ENCODE measurements at regions not wholly inside any gene's neighbourhood (a gene's known extent, or its start where the extent isn't known, plus 50 kb on each side); places are given as distances from the start of the nearest gene placed in this dataset.

DNA sequence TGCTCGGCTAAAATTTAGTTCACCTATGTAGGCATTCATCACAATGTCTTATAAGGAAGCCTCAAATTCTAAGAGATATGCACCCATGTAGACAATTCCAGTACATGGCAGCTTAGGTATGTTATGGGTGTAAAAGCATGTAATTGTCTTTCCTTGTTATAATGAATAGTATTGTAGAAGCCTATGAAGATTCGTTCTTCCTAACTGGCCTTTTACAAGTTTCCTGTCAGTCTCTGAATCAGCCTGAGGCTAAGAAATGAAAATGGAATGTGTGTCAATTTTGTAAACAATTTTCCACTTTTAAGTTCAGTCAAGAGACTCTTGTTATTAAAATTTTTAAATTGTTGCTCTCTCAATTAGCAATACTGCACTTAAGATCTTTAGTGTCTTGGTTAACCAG lies 189.9 kb upstream of the GALNT5 start:
- DNase-seq: no peak

DNA sequence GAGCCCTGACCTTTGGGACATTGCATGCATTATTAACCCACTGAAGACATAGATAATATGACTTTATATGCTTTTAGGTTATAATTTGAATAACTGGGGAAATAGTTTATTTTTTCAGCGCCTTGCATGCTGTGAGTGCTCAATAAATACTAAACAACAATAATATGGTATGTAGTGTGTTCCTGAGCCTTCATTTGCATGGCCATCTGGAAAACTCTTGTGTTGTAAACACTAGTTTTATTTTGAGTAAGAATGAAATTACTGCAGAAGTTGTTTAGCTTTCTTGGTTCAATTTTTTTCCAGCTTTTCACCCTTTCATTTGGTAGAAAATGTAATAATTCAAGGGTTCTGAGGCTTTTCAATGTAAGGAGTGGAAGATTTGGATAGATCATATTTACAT lies 189.3 kb upstream of the GALNT5 start:
- DNase-seq: no peak

DNA sequence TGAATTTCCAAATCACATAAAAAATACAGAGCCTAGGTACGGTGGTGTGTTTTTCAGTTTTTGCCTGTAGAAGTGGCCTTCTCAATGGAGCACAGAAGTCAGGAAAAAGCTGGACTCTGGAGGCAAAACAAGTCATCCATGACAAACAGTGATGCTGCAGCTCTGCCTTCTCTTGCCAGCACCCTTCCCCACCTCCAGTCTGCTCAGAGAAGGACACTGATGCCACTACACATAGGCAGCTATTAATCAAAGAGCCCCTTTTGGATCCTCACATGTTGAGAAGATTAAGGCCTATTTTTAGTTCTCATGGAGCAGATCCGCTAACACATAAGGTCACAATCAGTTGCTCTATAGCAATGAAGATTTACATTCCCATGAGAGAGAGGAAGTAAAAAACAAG lies 181.6 kb upstream of the GALNT5 start:
- DNase-seq: no peak

DNA sequence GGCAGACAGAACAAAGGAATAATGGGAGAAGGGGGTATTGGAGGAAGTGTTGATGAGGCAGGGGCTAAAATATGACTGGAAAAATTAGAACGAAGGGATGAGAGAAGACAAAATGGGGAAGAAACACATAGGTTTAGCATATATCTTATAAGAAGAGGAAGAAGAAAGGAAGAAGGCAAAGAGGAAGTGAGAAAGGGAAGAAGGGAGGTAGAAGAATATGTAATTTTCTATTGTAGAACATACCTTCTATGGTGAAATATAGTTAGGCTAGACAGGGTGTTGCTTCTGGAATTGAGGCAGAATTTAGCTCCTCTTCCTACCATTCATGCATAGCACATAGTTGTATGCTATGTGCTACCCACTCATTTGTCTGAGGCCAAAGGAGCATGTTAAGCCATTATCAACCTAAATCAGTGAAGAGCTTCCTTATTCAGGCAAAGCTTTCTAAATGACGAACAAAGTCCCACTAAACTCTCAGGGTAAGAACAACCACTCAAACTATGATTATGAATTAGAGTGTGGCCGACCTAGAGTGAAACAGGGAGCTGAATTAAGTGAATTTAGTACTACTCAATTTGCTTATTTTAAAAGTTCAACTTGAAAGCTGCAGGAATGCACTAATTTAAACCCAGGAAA lies 180.9 kb upstream of the GALNT5 start:
- no peak for DNase-seq

DNA sequence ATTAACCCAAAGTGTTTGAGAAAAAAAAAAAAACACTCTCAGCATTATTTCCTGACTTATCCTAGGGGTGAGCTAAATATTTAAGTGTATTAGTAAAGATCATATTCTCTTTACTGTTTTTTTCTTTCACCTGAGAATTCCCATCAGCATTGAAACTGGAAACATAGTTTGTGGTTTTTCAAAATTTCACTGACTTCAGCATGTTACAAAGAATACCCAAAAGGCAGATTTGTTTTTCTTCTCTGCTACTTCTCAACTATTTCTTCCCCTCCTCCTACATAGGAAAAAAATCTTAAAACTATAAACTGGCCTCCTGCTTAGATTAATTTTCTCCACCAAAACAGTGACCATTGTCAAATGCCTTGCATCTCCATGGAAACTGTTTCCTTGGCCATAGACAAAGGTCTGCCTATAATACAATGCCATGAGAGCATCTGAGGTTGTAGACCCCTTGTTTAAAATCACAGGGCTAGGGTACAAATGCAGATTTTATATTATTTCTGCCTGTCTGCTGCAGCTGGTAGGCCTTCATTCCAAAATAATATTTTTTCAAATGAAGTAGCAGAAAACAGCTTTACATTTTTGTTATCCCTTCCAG lies 179.7 kb upstream of the GALNT5 start:
- no peak for DNase-seq

DNA sequence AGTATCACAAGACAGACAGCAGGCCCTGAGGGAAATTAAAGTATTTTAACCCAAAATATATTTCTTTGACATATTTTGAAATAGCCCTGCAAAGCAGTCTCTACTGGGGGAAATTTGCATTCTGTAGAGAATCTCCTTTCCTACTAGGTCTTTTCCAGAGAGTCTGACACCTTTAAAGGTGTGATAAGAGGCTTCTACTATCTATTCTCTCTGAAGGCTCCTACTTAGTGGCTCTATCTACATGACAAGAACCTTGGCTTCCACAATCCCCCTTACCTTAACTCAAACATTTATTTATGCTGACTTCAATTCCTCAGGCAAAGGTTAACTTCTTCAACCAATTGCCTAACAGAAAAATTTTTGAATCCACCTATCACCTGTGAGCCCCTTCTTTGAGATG lies 174.6 kb upstream of the GALNT5 start:
- DNase-seq: no peak

DNA sequence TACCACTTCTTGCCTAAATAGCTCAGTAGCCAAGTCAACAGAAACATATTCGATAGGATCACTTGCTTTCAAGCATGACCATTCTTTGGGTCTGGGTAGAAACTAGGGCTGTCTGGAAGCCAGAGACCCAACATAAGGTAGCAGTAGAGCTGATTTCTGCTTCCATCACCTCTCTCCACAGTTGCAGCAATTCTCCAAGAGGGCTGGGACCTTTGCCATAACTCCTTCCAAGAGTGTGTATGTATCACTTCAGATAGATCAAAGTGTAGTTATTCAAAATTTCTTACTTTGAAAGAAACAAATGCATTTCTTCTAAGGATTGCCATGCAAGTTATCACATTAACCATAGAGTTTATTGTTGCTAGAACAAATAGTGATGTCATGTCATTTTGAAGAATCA lies 172.0 kb upstream of the GALNT5 start:
- DNase-seq: no peak

DNA sequence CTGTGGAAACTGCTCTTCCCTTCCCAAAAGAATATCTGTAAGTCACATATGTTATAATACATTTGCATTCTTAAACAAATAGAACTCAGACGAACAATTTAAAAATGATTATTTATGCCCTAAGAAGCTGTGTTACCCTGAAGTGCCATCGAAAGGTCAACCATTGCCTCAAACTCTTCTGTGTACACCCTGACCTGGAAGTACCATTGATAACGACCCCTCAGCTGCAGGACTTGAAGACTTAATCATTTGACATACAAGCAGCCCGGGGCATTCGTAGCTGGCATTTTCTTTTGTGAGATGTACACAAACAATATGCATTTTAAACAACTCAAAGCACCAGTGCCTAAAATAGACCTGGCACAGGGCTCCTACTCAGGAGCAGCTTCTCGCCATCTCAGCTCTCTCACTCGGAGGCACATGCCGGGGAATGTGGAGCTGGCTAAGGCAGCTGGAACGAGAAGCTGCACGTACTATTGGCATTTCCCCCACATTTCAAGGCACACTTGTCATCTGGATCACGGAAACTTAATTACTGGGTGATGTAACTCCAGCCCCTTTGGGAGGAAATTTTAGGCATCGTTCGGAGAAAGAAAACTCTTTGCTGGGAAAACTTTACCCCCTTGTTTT lies 170.0 kb upstream of the GALNT5 start:
- no peak for DNase-seq

DNA sequence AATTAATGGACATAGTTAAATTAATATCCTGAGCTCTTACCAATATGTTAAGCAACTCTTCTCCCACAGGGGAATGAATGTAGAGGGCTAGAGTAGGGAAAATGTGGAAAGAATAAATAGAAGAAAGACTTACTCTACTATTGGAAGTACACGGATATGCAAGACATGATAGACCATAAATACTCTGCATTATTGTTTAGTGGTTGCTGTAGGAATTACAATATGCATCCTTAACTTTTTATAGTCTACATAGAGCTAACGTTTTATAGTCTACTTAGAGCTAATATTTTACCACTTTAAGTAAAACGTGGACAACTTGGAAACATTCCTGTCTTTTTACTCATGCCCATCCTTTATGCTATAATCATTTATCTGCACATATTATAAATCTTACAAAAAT lies 163.8 kb upstream of the GALNT5 start:
- no peak for DNase-seq

DNA sequence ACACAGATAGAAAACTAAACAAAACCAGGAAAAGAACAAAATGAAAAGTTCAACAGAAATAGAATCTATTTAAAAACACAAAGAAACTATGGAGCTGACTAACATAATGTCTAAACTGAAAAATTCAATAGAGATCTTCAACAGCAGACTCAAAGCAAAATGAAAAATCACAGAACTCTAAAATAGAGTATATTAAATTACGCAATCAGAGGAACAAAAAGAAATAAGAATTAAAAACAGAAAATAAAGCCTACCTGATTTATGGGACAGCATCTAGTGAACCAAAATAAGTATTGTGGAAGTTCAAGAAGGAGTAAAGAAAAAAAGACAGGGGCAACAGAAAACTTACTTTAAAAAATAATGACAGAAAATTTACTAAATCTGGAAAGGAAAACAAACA lies 152.1 kb upstream of the GALNT5 start:
- no peak for DNase-seq

DNA sequence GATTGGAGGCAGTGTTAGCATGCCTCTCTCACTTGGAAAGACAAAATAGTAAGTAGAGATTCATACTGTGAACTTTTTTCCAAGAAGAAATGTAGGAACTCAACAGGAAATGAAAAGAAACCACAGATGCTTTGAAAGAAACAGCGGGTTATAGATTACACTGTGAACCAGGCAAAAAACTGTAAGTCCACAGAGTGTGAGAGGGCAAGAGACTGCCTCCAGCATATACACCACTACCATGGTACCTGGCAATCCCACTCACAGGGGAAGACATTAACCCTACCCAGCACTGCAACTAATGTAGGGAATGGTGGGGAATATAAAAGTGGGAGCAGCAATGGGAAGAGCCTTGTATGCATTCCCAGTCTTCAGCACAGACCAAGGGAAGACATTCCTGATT lies 150.6 kb upstream of the GALNT5 start:
- no peak for DNase-seq

DNA sequence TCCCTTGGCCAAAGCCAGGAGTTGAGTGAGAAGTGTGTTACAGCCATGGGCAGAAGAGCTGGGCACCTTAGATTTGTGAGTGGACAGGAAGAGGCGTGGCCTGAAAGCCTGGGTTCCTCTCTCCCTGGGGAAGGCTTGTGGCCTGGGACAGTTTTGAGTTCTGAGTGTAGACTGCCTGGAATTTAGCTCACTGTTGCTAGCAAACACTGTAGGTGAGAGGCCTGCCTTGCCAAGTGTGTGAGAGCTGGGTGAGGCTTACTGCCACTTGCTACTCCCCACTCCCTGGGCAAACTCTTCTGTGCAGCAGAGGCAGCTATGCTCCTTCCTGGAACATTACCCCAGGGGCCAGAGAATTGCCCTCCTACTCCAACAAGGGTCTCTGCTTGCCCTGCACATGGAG lies 150.0 kb upstream of the GALNT5 start:
- DNase-seq: no peak

DNA sequence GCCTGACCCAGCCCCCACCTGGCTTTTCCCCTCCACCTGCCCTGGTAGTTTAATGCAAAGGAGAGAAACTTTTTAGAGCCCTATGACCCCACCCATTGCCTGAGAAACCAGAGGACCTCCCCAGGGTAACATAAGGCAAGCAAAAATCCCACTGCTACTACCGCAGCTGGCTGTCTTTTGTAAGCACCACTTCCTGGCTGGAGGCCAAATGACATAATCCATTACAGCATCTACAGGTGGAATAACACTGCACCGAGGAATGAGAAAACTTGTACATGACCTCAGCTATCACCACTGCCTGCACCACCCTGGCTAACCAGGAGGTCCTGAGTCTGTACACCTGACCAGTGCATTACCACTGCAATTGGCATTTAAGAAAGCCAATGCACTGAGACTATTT lies 149.6 kb upstream of the GALNT5 start:
- no peak for DNase-seq

DNA sequence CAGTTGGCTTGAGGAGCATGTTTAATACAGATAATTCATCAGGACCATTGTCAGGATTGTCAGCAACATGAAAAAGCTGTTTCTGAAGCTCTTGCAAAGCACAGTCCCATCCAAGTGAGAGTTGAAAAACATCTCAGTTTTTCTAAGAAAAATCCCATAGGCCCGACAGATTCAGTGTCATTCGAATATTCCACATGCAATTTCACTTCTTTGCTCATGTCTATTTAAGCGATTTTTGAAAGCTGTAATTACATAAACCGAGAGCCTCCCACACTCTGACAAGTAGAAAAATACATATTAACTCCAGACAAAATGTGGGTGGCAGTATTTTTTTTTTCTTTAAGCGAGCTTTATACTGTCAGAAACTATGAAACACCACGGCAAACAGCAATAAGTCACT lies 134.7 kb upstream of the GALNT5 start:
- no peak for DNase-seq

DNA sequence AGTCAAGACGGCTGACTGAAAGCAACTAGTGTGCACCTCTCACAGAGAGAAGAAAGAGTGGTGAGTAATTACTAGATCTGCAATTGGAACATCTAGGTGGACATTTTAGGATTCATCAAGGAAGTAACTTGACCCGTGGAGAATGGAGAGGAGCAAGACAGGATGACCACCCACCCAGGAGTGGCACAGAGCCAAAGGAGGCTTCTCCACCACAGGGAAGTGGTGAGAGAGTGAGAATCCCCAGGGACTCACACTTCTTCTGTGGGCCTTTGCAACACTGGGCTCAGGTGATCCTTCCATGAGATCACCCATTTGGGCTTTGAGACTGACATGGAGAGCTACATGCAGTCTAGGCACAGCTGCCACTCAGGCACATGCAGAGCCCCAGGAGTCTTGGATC lies 132.8 kb upstream of the GALNT5 start:
- no peak for DNase-seq

DNA sequence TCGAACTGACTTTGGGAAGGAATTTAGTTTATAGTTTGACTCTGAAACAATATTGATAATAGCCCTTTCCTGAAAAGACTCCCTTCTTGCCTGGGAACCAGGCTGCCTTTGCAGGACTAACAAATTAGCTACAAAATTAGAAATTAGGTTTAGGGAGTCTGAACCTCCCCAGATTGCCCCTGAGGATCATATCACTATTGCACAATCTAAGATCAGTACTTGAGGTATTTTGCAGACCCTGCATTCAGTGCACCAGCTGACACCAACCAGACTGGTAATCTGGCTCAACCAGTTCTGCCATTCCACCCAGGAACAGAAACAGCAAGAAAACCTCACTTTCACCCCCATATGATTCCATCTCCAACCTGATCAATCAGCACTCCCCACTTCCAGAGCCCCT lies 131.8 kb upstream of the GALNT5 start:
- no peak for DNase-seq

DNA sequence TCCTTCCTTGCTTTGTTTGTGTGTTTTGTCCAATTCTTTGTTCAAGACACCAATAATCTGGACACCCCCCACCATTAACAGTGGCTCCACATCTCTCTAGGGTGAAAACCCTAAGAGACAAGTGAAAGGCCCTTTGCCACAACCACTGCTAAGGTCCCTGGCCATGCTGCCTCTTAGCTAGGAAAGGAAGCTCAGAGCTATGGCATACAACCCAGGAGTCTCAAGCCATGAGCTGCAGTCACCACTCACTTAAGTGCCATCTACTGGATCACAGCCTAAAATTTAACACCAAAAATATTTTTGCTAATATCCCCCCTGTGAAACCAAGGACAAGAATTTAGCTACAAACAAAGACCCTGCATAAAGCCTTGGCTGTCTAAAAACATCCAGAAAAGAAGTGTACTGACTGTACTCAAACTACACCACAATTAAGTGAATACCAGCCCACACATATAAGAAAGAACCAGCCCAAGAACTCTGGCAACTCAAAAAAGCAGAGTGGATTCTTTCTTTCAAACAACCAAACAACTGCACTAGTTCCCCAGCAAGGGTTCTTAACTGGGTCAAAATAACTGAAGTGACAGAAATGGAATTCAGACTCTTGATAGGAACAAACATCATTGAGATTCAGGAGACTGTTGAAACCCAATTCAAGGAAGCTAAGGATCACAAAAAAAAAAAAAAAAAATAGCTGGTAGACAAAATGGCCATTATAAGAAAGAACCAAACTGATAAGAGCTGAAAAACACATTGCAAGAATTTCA lies 130.1 kb upstream of the GALNT5 start:
- no peak for DNase-seq

DNA sequence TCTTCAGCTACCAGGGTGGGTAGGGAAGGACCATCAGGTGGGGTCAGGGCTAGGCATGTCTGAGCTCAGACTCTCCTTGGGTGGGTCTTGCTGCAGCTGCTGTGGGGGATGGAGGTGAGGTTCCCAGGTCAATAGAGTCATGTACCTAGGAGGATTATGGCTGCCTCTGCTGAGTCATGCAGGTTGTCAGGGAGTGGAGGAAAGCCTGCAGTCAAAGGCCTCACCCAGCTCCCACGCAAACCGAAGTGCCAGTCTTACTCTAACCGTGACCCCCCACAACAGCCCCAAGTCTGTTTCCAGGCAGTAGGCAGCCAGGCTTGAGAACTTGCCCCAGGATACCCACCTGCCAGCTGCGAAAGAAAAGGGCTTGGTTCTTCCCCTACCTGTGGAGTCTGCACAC lies 113.6 kb upstream of the GALNT5 start:
- no peak for DNase-seq

DNA sequence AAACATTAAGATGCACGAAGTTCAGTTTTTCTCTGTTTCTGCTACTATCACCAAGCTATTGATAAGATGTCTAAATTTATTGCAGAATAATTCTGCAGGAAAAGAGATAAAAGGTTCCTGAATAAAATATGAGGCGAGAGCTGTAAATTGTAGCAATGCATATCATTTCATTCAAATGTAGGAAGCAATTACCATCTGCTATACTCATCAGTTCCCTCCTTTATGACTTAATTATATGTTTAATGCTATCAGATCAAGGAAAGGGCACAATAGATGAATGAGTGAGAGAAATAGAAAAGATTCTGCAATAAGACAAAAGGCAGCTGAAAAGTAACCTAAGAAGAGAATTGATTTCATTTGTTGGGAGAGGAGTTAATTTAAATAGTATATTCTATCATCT lies 108.2 kb upstream of the GALNT5 start:
- DNase-seq: no peak

DNA sequence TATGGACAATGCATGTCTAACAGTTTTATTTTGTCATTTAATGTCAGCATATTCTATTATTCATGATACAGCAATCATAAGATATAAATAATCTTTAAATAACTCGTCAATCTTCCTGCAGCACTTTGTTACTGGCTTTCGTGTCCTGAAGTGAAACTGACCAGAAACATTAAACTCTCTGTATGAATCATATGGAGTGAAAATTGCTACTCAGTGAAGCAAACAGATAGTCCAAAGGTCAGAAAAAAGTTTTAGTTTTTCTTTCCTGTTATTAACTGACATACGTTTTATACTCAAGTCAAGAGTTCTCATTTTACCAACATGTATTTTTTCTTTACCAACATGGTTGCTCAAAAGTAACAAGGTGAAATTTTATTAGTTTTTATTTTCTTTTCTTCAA lies 106.8 kb upstream of the GALNT5 start:
- DNase-seq: no peak

DNA sequence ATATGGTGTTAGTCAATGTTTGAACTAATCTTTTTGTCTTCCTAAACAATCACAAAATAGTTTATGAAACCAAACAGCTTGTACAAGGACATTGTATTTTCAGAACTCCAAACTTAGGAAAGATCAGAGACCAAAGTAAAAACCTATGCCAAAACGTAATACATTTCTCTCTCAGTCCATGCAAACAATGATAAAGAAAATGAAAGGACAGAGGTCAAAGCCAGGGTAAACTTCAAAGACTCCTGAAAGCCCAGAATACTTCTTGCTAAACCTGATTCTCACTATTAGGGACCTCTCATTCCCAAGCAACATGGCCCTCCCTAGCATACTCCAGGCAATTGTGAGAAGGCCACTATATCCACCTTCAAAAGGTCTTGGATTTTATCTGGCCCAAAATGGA lies 105.1 kb upstream of the GALNT5 start:
- no peak for DNase-seq

DNA sequence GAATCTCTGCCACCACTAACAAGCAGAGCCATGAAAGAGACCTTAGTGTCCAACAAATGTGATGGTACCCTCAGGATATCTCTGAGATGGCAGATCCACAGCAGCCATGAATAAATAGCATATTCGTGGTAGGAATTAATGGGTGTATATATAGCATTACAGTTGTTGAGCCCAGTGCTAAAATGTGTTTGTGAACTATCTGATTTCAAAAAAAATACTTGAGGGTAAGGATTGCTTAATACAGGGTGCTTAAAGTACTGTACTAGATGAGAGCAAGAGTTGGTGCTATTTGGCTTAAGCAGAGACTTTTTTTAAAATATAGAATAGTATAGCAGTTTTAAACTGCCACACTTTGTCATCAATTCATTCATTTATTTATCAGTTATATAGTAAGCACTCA lies 101.5 kb upstream of the GALNT5 start:
- DNase-seq: no peak

DNA sequence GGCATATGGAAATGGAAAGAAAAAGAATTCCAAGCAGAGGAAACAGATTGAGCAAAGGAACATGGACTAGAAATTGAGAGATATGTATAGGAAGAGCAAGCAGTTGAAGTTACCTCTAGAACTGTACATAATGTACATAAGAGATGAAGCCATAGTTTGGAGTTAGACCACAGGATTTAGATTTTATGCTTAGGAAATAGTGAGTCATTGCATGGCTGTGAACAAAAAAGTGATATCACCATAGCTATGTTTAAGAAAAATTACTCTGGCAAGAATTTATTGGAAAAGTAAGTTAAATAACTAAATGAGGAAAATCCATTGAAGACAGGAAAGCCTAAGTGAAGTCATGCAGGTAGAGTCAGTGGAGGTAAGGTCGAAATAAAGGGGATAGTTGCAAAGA lies 99.4 kb upstream of the GALNT5 start:
- DNase-seq: no peak

DNA sequence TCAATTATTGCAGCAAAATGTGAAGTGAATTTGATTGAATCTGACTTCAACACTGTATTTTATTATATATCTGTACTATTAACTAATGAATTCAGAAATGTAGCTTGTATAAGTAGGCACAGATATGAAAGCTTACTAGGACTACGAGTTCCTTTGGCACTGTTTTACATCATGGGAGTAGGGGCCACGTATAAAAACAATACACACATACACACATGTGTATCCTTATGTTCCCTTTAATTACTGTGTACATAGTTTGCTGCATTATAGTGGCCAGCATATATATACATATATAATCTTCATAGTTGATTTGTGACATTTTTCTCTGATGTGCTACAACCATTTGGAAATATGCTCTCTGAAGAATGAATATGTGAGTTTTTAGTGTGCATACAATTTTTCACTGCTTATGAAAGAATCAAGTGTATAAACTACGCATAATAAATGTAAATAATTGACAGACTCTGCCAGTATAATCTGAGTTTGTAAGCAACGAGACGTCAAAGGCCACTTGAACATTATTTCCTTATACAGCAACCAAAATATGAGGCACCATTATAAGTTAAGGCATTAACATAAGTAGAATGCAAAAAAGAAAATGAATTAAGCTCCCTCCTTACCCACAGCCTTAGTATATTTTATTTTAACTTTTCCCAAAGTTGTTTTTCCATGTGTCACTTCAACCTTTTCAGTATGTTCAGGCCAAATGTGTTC lies 98.1 kb upstream of the GALNT5 start:
- DNase-seq: no peak
